Activated CD8-positive, alpha-beta memory T cell treated with anti-CD3 and anti-CD28 coated beads, Interleukin-2, amount 50 U/mL, for 1 hour (primary cell): ENCODE measurements at regions not wholly inside any gene's neighbourhood (a gene's known extent, or its start where the extent isn't known, plus 50 kb on each side); places are given as distances from the start of the nearest gene placed in this dataset.

Source experiments
- DNase-seq: peaks from one replicate; pipeline ENCODE4 v3.0.0-alpha.2; 2020; ENCODE audit errors: extremely low read depth

DNA sequence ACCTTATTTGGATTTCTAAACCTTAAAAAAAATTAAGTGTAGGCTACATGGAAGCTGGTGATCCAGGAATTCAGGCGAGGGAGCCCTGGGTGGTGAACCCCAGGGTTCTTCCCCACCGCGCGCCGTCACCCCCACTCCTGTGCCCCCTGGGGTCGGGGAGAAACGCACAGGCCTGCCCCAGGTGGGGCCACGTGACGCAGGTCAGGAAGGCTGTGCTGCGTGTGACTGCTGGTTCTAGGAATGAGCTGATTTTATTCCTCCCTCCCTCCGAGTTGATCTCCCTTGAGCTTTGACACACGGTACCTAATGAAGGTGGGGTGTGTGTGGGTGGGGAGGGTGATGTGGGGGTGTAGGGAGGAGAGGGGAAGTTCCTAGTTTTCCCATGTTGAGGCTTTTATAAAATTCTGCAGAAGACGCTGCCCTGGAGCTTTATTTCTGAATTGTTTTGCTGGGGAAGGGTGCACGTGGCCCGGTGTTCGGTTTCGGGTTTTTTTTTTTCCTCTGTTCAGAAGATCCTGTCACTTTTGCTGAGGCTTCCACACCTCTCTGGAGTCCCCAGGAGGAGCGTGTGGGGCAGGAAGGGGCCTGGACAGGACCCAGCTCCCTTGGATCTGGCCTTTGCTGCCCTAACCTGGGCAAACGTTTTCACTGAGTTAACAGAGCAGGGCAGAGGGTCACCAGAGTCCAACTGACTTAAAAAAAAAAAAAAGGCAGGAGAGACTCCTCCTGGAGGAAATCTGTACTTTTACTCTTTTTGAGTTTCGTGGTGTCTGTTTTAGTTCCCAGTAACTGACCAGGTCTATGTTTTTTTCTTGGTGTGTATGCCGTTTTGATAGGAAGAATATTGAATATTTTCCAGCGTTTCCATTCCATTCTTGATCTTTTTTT is 55.8 kb upstream of the GSE1 start:
- DNase-seq = no peak

DNA sequence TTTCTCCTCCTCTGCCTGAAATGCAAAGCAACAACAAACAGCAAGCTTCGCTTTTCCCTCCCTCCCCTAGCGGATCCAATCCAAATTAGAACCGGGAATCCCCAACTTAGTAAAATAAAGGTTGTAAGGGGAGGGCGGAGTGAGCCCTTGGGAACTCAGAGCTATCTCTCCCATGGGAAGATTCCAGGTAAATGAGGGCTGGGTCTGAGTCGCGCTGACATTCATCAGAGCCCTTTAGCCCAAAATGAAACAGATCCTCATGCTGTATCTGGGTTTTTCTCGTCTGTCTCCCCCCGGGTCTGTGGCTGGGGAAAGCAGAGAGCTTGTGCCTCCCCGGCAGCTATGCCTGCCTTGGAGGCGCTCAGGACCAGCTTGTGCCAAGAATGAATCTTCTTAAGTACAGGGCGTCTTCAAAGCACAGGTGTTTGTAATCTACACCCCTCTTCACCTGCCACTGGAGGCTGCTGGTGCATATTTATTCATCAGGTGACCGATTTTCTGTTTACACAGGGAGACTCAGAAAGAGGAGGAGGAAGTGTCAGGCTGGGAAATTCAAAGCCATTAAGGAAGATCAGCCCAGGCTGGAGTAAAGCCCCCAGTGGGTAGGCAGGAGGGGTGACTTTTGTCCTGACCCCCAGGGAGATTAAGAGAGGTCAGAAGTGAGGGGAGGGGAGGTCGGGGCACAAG is 55.0 kb upstream of the GSE1 start:
- no peak for DNase-seq

DNA sequence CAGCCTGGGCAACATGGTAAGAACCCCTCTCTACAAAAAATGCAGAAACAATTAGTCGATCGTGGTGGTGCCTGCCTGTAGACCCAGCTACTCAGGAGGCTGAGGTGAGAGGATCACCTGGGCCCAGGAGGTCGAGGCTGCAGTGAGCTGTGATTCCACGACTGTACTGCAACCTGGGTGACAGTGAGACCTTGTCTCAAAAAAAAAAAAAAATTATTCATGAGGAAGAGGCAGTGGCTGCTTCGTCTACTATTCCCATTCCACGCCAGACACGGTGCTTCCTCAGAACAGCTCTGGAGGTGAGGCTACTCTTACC is 52.2 kb upstream of the GSE1 start:
- no peak for DNase-seq

DNA sequence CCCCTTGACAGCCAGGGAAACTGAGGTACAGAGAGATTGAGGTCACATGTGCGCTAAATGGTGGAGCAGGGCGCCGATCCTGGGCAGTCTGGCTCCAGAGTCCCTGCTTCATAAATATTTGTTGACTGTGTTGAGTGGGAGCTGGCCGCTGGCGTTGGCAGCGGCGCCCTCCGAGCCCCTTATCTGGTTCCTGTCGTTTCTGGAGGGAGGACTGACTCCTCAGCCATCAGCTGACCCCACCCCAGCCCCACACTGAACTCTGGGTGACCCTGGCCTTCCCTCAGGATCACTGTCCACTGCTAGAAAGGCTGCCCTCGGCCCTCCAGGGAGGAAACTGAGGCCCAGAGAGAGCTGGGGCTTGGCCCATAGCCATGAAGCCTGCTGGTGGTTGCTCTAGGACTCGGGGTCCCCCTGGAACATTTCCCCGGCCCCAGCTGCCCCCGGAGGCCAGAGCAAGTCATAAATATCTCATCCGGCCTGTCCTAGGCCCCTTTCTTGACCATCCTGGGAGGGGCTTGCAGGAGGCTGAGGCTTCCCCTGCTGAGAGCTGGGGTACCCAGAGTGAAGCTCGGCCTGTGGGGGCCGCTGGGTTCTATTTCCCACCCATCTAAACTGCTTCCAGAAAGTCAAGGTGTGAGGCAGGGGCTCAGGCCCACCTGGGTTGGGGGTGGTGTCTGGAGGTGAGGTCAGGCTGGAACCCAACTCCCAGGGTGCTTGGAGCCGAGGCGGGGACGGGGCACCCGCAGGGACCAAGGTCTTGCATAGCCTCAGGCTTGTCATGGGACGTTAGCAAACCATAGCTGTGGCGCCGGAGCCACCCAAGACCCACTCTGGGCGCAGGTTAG is 51.7 kb upstream of the GSE1 start:
- DNase-seq = no peak

DNA sequence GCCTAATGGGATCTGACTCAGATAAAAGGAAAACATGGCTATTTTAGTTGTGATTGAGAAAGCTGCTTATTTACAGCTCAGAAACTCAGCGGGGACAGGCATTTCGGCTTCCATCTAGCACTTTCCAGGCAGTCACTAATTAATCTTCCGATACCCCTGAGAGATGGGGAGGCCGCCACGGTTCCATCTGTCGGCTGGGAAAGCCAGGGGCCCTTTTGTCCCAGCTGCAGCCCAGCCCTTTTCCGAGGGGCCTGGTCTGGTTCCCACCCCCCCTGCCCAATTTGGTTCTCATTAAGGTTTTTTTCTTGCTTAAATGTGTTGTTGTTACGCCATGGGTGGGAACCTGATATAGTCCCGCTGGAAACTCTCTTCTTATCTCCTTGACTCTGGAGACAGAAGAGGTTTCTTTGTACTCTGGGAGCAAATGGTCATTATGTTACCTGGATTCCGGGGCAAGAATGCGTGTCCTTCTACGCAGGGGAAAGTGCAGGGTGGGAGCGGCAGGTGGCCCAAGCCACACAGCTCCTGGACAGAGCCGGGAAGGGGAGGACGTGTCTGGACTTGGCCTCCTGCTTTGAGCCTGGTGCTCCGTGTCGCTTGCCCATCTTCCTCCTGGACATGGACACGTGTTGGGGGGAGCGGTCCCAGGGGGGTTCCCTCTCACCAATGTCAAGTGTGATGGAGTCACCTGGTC is 50.9 kb upstream of the GSE1 start:
- no peak for DNase-seq

DNA sequence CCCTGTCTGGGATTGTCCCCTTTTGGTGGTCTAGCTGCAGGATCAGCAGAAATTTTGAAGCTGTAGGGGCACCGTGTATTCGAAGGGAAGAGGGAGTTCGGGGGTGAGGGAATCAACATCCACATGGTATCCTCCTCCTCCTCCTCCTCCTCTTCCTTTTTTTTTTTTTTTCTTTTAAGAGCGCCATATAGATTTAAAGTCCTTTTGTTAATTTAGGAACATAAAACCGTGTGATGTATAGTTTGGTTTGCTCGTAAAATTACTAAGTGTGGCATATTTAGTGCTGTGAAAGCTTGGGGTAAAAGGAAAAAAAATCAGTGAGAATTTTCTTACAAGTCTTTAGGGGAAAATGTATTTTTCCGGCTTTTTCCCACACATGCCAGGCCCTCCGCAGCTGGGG is 50.1 kb upstream of the GSE1 start:
- DNase-seq = no peak
